Adipocyte (in vitro differentiated cells): ENCODE measurements at regions not wholly inside any gene's neighbourhood (a gene's known extent, or its start where the extent isn't known, plus 50 kb on each side); places are given as distances from the start of the nearest gene placed in this dataset.
A peak's percentile ranks its signal among the peaks of the same experiment; 100 is the strongest.
"Not testable (repeated sequence)": the region's sequence is repeated elsewhere in the genome, so short reads cannot be mapped to it uniquely, and the experiment has no call there.

Experiments
- DNase-seq: peaks from one replicate; pipeline ENCODE4 v3.0.0-alpha.2; 2015; ENCODE audit warnings: low read depth
- H3K27me3 ChIP-seq: replicated peaks from 2 replicates; pipeline ENCODE4 v1.7.0; 2013; ENCODE audit warnings: mild to moderate bottlenecking, low read length, moderate library complexity; ENCODE audit not compliant: control insufficient read depth, insufficient read depth
- H3K36me3 ChIP-seq: 2 replicates; pipeline ENCODE4 v1.7.0; 2013; ENCODE audit warnings: low read length, mild to moderate bottlenecking, moderate library complexity; ENCODE audit not compliant: control insufficient read depth, insufficient read depth, severe bottlenecking
- H3K4me1 ChIP-seq: 2 replicates; pipeline ENCODE4 v1.7.0; 2013; ENCODE audit warnings: mild to moderate bottlenecking, low read length, moderate library complexity; ENCODE audit not compliant: control insufficient read depth, insufficient read depth
- H3K4me3 ChIP-seq: 2 replicates; pipeline ENCODE4 v1.7.0; 2013; ENCODE audit warnings: mild to moderate bottlenecking, low read length, moderate library complexity
- H3K9ac ChIP-seq: 2 replicates; pipeline ENCODE4 v1.7.0; 2013; ENCODE audit warnings: mild to moderate bottlenecking, low read length, moderate library complexity
- H3K9me3 ChIP-seq: 2 replicates; pipeline ENCODE4 v1.7.0; 2013; ENCODE audit warnings: mild to moderate bottlenecking, low read length, moderate library complexity; ENCODE audit not compliant: control insufficient read depth

DNA sequence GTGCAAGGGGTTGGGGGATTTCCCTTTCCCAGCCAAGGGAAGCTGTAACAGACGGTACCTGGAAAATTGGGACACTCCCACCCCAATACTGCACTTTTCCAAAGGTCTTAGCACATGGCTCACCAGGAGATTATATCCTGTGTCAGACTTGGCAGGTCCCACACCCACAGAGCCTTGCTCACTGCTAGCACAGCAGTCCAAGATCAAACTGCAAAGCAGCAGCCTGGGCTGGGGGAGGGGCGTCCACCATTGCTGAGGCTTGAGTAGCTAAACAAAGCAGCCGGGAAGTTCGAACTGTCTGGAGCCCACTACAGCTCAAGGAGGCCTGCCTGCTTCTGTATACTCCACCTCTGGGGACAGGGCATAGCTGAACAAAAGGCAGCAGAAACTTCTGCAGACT is 604.2 kb upstream of the SEMA3D start:
- H3K4me1 ChIP-seq, DNase-seq, H3K9me3 ChIP-seq, H3K4me3 ChIP-seq, H3K27me3 ChIP-seq, H3K36me3 ChIP-seq, H3K9ac ChIP-seq: not testable (repeated sequence)

DNA sequence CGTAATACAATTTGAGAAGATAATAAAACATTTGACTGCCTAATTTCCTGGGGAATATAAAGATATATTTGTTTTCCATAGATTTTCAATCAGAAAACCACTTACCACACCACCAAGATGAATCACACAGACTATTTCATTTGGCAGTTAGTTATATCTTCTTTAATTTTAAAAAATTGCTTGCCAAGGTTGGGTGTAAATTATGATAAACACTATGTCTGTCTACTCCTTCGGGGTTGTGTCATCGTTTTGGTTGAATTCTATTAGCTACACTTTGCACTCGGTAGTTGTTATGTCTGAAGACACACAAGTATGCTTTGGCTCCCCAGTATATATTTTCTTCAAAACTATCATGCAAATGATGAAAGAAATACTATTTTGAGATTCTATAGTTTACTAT is 594.8 kb upstream of the SEMA3D start:
- Histone ChIP-seq H3K4me3 (peak overlapping the region; percentile 24), H3K9me3 (peaks cover 8% of the 10 kb centered on the region), H3K4me1 (peaks cover 17% of the 10 kb centered on the region), H3K36me3 (no peaks in the 10 kb centered on the region), H3K27me3 (no peaks in the 10 kb centered on the region), H3K9ac (no peak overlapping the region)
- no peak for DNase-seq

DNA sequence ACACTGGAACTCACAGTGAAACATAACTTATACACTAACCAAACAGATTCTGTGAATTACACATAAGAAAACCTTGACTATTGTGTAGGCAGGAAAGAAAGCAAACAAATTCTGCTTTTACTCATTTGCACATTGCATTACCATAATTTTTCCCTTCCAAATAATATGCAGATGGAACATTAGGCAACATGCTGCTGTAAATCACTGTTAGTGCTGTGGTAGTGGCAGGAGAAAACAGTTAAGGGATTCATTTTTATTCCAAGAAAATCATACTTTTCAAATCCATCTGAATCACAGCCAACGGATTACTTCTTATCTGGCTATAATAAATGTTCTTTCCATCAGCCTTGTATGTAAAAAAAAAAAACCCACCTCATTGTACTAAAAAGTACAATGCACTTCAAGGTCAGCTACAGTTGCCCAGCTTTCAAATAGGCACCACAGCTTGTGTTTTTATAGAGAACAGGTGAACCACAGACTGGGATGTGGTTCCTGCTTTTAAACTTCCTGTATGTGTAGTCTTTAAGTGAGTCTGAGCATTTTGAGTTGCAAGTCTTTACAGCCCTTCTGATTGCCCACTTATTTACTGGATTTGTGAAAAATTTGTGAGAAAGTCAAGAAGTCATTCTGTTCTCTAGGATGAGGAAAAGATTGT is 590.0 kb upstream of the SEMA3D start:
- no peaks in the 10 kb centered on the region for H3K9me3 ChIP-seq
- peaks cover 54% of the 10 kb centered on the region for H3K4me1 ChIP-seq
- no peak overlapping the region for H3K4me3 ChIP-seq
- H3K36me3 ChIP-seq: no peaks in the 10 kb centered on the region
- no peaks in the 10 kb centered on the region for H3K27me3 ChIP-seq
- H3K9ac ChIP-seq: peak overlapping the region; percentile 1
- peak; percentile 65 for DNase-seq

DNA sequence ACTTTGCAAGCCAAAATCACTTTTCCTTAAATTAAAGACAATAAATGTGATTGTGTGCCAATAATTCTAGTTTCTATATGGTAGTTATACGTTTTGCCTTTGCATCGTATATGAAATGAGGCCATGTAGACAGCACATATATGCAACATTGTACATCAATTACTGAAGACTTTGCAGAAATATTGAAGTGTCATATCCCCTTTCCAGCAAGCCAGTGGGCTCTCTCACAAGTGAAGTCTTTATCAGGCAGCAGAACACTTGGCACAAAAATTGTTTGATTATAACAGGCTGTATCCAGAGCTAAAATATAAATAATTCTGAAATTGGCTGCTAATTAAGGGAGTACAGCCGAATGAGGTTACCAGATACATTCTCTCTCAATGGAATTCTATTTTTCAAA is 588.6 kb upstream of the SEMA3D start:
- H3K9ac ChIP-seq: peak overlapping the region; percentile 46
- no peaks in the 10 kb centered on the region for H3K36me3 ChIP-seq
- peak overlapping the region; percentile 21 for H3K4me3 ChIP-seq
- no peaks in the 10 kb centered on the region for H3K9me3 ChIP-seq
- no peaks in the 10 kb centered on the region for H3K27me3 ChIP-seq
- DNase-seq: no peak
- peaks cover 50% of the 10 kb centered on the region for H3K4me1 ChIP-seq

DNA sequence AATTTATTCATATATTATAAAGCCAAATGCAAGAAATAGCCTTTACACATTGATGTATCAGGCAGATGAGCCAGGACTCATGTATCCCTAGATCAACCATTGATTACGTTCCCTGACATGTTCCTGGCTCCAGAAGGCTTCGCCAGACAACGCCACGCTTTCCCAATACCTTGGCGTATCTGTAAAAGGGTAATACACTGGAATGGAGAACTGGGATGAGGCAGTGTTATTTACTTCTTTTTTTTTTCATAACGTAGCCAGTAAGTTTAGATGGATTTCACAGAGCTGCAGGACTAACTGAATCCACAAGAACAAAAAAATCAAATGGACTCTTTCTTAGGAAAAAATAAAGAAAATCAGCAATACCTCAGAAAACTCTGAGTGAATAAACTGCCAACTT is 588.1 kb upstream of the SEMA3D start:
- peaks cover 54% of the 10 kb centered on the region for H3K4me1 ChIP-seq
- no peaks in the 10 kb centered on the region for H3K36me3 ChIP-seq
- no peaks in the 10 kb centered on the region for H3K27me3 ChIP-seq
- H3K9ac ChIP-seq: no peak overlapping the region
- H3K9me3 ChIP-seq: no peaks in the 10 kb centered on the region
- H3K4me3 ChIP-seq: peak overlapping the region; percentile 21
- DNase-seq: no peak

DNA sequence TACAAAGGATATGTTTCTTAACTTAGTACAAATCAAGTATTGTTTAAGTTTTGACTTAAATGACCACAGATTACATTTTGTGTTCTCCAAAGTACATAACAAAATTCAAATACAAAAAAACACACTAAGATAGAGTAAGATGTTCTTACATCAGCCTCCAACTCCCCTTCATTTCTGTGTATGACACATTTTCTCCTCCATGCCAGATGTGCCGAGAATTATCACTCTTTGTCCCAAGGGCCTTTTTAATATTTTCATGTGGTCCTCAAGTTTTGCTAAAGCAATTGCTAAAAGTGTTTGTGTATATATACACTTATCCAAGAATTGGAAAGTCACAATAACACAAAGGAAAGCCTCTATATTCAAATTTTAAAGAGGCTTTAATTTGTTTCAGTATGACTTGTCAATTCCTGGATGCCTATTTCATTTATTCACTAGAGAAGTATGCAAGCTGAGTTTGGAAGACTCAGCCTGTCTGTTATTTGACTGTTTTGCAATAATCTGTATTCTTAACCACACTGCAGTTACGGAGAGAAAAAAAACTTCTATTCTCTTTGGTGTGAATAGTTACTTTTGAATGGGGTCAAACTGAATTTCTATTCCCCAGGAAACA is 586.4 kb upstream of the SEMA3D start:
- Histone ChIP-seq H3K4me1 (peaks cover 56% of the 10 kb centered on the region), H3K4me3 (peak overlapping the region; percentile 71), H3K9me3 (peaks cover 3% of the 10 kb centered on the region), H3K27me3 (no peaks in the 10 kb centered on the region), H3K36me3 (no peaks in the 10 kb centered on the region), H3K9ac (peak overlapping the region; percentile 66)
- peak; percentile 87 for DNase-seq

DNA sequence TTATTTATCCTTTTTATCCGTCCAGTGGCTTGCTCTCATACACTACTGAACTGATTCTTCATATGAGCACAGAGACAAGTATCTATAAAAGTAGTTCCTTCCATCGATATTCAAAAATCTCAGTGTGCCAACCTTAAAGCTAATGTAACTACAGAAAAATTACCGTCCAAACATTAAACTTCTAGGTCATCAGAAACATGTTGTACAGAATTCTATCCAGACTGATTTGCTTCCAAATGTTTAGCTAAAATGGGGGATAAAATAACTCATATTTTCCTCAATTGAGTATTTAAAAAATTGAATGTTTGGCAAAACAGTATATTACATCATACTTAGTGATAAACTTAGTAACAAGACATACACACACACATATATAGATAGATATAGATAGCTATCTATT is 584.7 kb upstream of the SEMA3D start:
- H3K9me3 ChIP-seq: peaks cover 7% of the 10 kb centered on the region
- H3K9ac ChIP-seq: no peak overlapping the region
- no peaks in the 10 kb centered on the region for H3K27me3 ChIP-seq
- H3K4me3 ChIP-seq: no peak overlapping the region
- peaks cover 49% of the 10 kb centered on the region for H3K4me1 ChIP-seq
- no peaks in the 10 kb centered on the region for H3K36me3 ChIP-seq
- DNase-seq: no peak

DNA sequence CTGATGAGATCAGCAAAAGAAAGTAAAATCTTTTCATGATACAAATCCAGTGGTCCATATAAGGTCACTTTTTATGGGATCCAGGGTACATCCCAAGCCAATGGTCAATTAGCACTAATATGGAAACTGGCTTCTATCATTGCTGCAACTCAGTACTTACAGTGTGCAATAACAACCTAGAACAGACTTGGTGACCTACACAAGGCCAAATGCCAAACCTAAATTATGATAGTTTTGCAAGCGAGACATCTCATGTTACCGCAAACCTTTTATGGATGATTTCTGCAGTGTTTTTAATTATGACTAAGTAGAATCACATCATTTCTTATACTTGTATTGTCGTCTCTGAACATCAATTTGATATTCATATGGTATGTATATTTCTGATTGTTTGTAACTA is 583.5 kb upstream of the SEMA3D start:
- Histone ChIP-seq H3K27me3 (no peaks in the 10 kb centered on the region), H3K36me3 (no peaks in the 10 kb centered on the region), H3K4me1 (peaks cover 37% of the 10 kb centered on the region), H3K9me3 (peaks cover 9% of the 10 kb centered on the region), H3K9ac (no peak overlapping the region), H3K4me3 (no peak overlapping the region)
- DNase-seq: peak; percentile 88

DNA sequence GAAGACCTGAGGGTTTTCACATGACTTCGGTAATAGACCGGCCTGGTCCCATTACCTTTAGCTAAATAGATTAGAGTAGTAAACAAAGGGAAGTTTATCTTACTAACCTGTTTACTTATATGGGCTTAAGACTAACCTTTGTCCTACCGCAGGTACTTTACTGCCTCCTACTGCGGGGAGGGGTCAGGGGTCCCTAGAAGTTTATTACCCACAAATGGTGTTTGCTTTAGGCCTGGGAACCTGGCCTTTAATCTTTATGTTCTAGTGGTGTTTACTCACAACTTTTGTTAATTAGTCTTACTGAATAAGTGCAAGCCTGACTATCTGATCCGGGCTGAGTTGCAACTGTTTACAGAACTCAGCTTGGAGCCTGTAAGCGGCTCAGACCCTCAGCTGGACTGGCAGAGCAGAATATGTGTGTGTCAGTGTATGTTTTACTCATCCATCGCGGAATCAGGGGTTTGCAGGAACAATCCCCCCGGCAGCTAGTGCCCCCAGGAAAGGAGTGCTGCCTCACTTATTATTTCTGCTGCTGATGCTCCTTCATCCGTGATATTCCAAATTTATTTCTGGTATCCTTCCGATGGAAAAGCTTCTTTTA is 578.9 kb upstream of the SEMA3D start:
- no peaks in the 10 kb centered on the region for H3K27me3 ChIP-seq
- H3K4me1 ChIP-seq: peaks cover 10% of the 10 kb centered on the region
- H3K9me3 ChIP-seq: peaks cover 9% of the 10 kb centered on the region
- no peaks in the 10 kb centered on the region for H3K36me3 ChIP-seq
- no peak overlapping the region for H3K9ac ChIP-seq
- H3K4me3 ChIP-seq: no peak overlapping the region
- DNase-seq: no peak

DNA sequence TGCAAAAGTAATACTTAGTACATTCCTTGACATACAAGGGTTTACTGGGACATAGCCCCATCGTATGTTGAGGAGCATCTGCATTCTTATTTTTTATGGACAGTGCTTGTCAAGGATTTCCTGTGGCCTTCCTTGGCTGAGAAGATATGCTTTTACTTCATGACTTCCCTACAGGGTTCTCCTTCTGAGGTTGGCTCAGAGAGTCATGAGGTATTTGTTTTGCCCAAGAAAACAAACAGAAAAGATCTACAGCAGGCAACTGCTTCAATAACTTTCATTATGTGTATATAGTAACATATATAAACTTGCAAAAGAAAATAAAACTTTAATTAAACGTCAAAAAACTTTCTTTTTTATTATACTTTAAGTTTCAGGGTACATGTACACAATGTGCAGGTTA is 577.2 kb upstream of the SEMA3D start:
- Histone ChIP-seq H3K4me1 (no peaks in the 10 kb centered on the region), H3K4me3 (no peak overlapping the region), H3K36me3 (no peaks in the 10 kb centered on the region), H3K9ac (no peak overlapping the region), H3K9me3 (peaks cover 9% of the 10 kb centered on the region), H3K27me3 (no peaks in the 10 kb centered on the region)
- no peak for DNase-seq

DNA sequence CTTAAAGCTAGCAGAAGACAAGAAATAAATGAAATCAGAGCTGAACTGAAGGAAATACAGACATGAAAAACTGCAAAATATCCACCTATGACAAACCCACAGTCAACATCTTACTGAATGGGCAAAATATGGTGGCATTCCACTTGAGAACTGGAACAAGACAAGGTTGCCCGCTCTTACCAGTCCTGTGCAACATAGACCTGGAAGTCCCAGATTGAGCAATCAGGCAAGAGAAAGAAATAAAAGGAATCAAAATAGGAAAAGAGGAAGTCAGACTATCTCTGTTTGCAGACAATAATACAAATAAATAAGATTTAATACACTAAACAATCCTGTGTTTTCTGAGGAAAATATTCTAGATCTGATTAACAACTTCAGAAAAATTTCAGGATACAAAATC is 570.5 kb upstream of the SEMA3D start:
- Histone ChIP-seq H3K4me3 (no peak overlapping the region), H3K36me3 (no peaks in the 10 kb centered on the region), H3K9ac (no peak overlapping the region), H3K9me3 (peaks cover 5% of the 10 kb centered on the region), H3K27me3 (no peaks in the 10 kb centered on the region), H3K4me1 (no peaks in the 10 kb centered on the region)
- DNase-seq: no peak
